Lung (tissue), 11 donors: ENCODE measurements at regions not wholly inside any gene's neighbourhood (a gene's known extent, or its start where the extent isn't known, plus 50 kb on each side); places are given as distances from the start of the nearest gene placed in this dataset.

Experiments
- ATAC-seq: fragments of 200-7000 bp; cut with Tn5 transposase; one replicate; pipeline ENCODE4 v1.9.1; 2020; ENCODE audit warnings: moderate number of reproducible peaks; ENCODE audit not compliant: insufficient read depth, low FRiP score
- DNase-seq, 3 donors: peaks; one replicate each; pipeline ENCODE4 v3.0.0-alpha.2; 2013 to 2017
- H3K27ac ChIP-seq, 2 donors: one replicate each; pipeline ENCODE4 v1.5.1; 2013; ENCODE audit warnings: mild to moderate bottlenecking in 2 of 2, moderate library complexity in 2 of 2, control low read depth in 1 of 2, inconsistent platforms in 1 of 2, low read depth in 1 of 2, low read length in 1 of 2
- H3K27me3 ChIP-seq, 3 donors: one replicate each; pipeline ENCODE4 v1.5.1; 2013; ENCODE audit warnings: low read length in 2 of 3; ENCODE audit not compliant: control insufficient read depth in 3 of 3, insufficient read depth in 3 of 3
- H3K36me3 ChIP-seq, 4 donors: one replicate each; pipeline ENCODE4 v1.5.1; 2013; ENCODE audit warnings: low read length in 4 of 4, mild to moderate bottlenecking in 1 of 4, moderate library complexity in 1 of 4; ENCODE audit not compliant: control insufficient read depth in 4 of 4, insufficient read depth in 4 of 4
- H3K4me1 ChIP-seq, 5 donors: one replicate each; pipeline ENCODE4 v1.5.1; 2013; ENCODE audit warnings: low read length in 5 of 5, mild to moderate bottlenecking in 2 of 5, moderate library complexity in 1 of 5; ENCODE audit not compliant: control insufficient read depth in 5 of 5, insufficient read depth in 5 of 5
- H3K4me3 ChIP-seq: one replicate; pipeline ENCODE4 v1.5.1; 2013; ENCODE audit warnings: mild to moderate bottlenecking, control low read depth, moderate library complexity
- H3K9ac ChIP-seq, 2 donors: one replicate each; pipeline ENCODE4 v1.5.1; 2013; ENCODE audit warnings: low read length in 2 of 2, control low read depth in 1 of 2; ENCODE audit not compliant: insufficient read depth in 1 of 2
- H3K9me3 ChIP-seq, 4 donors: one replicate each; pipeline ENCODE4 v1.5.1; 2013; ENCODE audit warnings: low read length in 3 of 4, mild to moderate bottlenecking in 1 of 4, moderate library complexity in 1 of 4; ENCODE audit not compliant: control insufficient read depth in 4 of 4, insufficient read depth in 3 of 4
- CTCF ChIP-seq: IDR thresholded peaks from 2 replicates; pipeline ENCODE4 v1.5.1; 2012; ENCODE audit warnings: mild to moderate bottlenecking; ENCODE audit errors: control extremely low read depth, extremely low read depth
- WGBS, 2 donors: extraction: QIAGEN DNeasy Blood & Tissue Kit; methylation state at CpG; one replicate each; pipeline ENCODE4 v1.1.7; 2013; 5-methylcytosine and 5-hydroxymethylcytosine counted together
- donor health status: control.
- donor health status: control.
- donor health status: Bipolar disorder and iron deficiency.
- donor health status: healthy.
- donor health status: DM: yes; HTN: yes; CAD: no.

DNA sequence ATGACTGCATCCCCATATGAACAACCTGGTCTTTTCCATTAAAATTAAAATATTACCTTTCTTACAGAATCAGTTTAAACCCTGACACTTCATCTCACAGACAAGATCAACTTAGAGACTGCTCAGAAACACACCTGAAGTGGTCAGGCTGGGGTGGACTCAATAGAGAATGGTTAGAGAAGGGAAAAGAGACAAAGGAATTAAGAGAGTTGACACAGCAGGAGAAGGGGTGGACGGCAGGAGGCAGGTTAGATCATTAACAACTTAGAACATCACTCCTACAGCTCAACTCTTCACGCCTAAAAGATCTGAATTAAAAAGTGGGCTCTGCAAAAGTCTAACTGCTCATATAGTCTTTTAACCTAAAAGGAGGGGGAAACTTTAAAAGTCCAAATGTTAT is 157.7 kb upstream of the COL1A2 start:
- no peak for TF ChIP-seq CTCF
- Histone ChIP-seq H3K27me3 (no peaks in the 10 kb centered on the region), H3K9me3 (no peaks in the 10 kb centered on the region), H3K4me1 (peaks cover 0 to 7% (median 3%) of the 10 kb centered on the region in 5 donors), H3K4me3 (no peak overlapping the region), H3K27ac (no peak overlapping the region), H3K36me3 (no peaks in the 10 kb centered on the region), H3K9ac (no peak overlapping the region)
- WGBS, 2 donors: 82 to 94% methylated on average over 2 of the region's 2 CpGs
- DNase-seq: no peak
- no peak for ATAC-seq

GRCh38 chr7:94237417-94237816 is 157.3 kb upstream of the COL1A2 start:
- no peaks in the 10 kb centered on the region for H3K27me3 ChIP-seq
- no peaks in the 10 kb centered on the region for H3K9me3 ChIP-seq
- no peak for TF ChIP-seq CTCF
- H3K27ac ChIP-seq: no peak overlapping the region
- no peak for ATAC-seq
- H3K9ac ChIP-seq: no peak overlapping the region
- no peak overlapping the region for H3K4me3 ChIP-seq
- H3K36me3 ChIP-seq: no peaks in the 10 kb centered on the region
- no peak for DNase-seq
- 46 to 63% methylated on average over 3 of the region's 3 CpGs for WGBS, 2 donors
- peaks cover 0 to 7% (median 3%) of the 10 kb centered on the region in 5 donors for H3K4me1 ChIP-seq

GRCh38 chr7:94239661-94240234 is 154.9 kb upstream of the COL1A2 start:
- H3K27me3 ChIP-seq: no peaks in the 10 kb centered on the region
- DNase-seq (peak in 1 of 3 donors; percentile 57), ATAC-seq (peak; percentile 76)
- peaks cover 0 to 14% (median 3%) of the 10 kb centered on the region in 5 donors for H3K4me1 ChIP-seq
- no peak overlapping the region for H3K9ac ChIP-seq
- no peaks in the 10 kb centered on the region for H3K9me3 ChIP-seq
- WGBS, 2 donors: 17 to 19% methylated on average over 4 of the region's 4 CpGs
- no peaks in the 10 kb centered on the region for H3K36me3 ChIP-seq
- H3K4me3 ChIP-seq: no peak overlapping the region
- TF ChIP-seq CTCF: no peak
- H3K27ac ChIP-seq: no peak overlapping the region

- 82 to 87% methylated on average over 6 of the region's 6 CpGs for WGBS, 2 donors
- H3K27ac ChIP-seq: no peak overlapping the region
- TF ChIP-seq CTCF: no peak
- H3K9me3 ChIP-seq: no peaks in the 10 kb centered on the region
- peak in 2 of 3 donors; percentile 46 to 65 for DNase-seq
- H3K4me1 ChIP-seq: peaks cover 0 to 14% (median 3%) of the 10 kb centered on the region in 5 donors
- H3K9ac ChIP-seq: no peak overlapping the region
- H3K36me3 ChIP-seq: no peaks in the 10 kb centered on the region
- no peaks in the 10 kb centered on the region for H3K27me3 ChIP-seq
- ATAC-seq: no peak
- H3K4me3 ChIP-seq: no peak overlapping the region
Measured at GRCh38 chr7:94240902-94241301, 153.8 kb upstream of the COL1A2 start.
